ENCODE measurements at regions not wholly inside any gene's neighbourhood (a gene's known extent, or its start where the extent isn't known, plus 50 kb on each side); places are given as distances from the start of the nearest gene placed in this dataset.

- no peak for TF ChIP-seq TSHZ1 (CRISPR knock-in tag; IDR thresholded peaks at IDR 0.05)
- TF ChIP-seq ZSCAN32 (CRISPR knock-in tag; IDR thresholded peaks at IDR 0.05) = no peak
- TF ChIP-seq MYNN (IDR thresholded peaks at IDR 0.05) = no peak
- TF ChIP-seq MYNN (CRISPR knock-in tag; IDR thresholded peaks at IDR 0.05) = no peak
Observed at GRCh38 chr15:97561529-97561928, 399.0 kb upstream of the ARRDC4 start (continued).

- DNase-seq (ENCODE audit: extremely low read depth in 1 of 4, low spot score in 3 of 4) = no peak
- in situ Hi-C loops (cut with MboI) (no loop called here), intact Hi-C loops (cut with micrococcal nuclease) (no loop called here)
- 0% methylated on average over 3 of the region's 3 CpGs for WGBS (ENCODE audit: insufficient coverage, low coverage, missing lambda C conversion rate)
- no peaks in the 10 kb centered on the region for H3K36me3 ChIP-seq (ENCODE audit: control insufficient read depth, insufficient read depth, low read length)
- H4K20me1 ChIP-seq (replicated peaks; ENCODE audit: control insufficient read depth, insufficient read depth, low read length) = no peaks in the 10 kb centered on the region
- H3K27me3 ChIP-seq (ENCODE audit: control insufficient read depth in 2 of 2, insufficient read depth in 2 of 2, low read length in 2 of 2) = no peaks in the 10 kb centered on the region
- no peak overlapping the region for H3K9ac ChIP-seq (ENCODE audit: insufficient read depth in 1 of 2, low read depth in 2 of 2, low read length in 2 of 2)
- no peaks in the 10 kb centered on the region for H3K4me1 ChIP-seq (replicated peaks in 1 of 2; ENCODE audit: control insufficient read depth in 2 of 2, insufficient read depth in 2 of 2, low read length in 2 of 2)
- no peak for TF ChIP-seq XRCC4 (IDR thresholded peaks at IDR 0.05; ENCODE audit: extremely low read depth, insufficient read depth, insufficient read length)
- FAIRE-seq = no peak
- H3K9me1 ChIP-seq (ENCODE audit: control insufficient read depth, insufficient read depth, low read length) = no peaks in the 10 kb centered on the region
- no peaks in the 10 kb centered on the region for H3K79me2 ChIP-seq (ENCODE audit: control insufficient read depth, insufficient read depth, low read length)
- 0 out of 2 replicates have a peak, but pooled peaks cover 3% of the 10 kb centered on the region for H3K9me3 ChIP-seq (replicated peaks; ENCODE audit: control insufficient read depth, insufficient read depth, low read depth, low read length)
- no peak overlapping the region for H3K4me3 ChIP-seq
- BruUV-seq (replicated peaks) = no TSS peak
- H3K27ac ChIP-seq (ENCODE audit: extremely low read depth, low read depth, low read length) = no peak overlapping the region
- ATAC-seq = no peak
- no peak overlapping the region for H3K4me2 ChIP-seq (ENCODE audit: insufficient read depth, low read length)
- ChIA-PET CTCF (ENCODE audit: low intra/inter-chr PET ratio) (no interaction called here), POLR2A (no interaction called here)
- no peak overlapping the region for H2AFZ ChIP-seq (ENCODE audit: low read depth, low read length)
Observed at GRCh38 chr15:97563516-97563915, 397.0 kb upstream of the ARRDC4 start.

Measured in K562 (cell line).